ENCODE measurements at regions not wholly inside any gene's neighbourhood (a gene's known extent, or its start where the extent isn't known, plus 50 kb on each side); places are given as distances from the start of the nearest gene placed in this dataset.

GRCh38 chr11:45754741-45755140, 50.2 kb upstream of the SLC35C1 start:
- Mint-ChIP-seq H3K27ac (ENCODE audit: unreplicated experiment) (peak overlapping the region; percentile 66), H3K36me3 (ENCODE audit: low read depth) (no peaks in the 10 kb centered on the region), H3K4me3 (ENCODE audit: unreplicated experiment) (no peak overlapping the region), H3K4me1 (ENCODE audit: low read depth) (peaks cover 46% of the 10 kb centered on the region), H3K27me3 (ENCODE audit: low read depth) (peaks cover 33% of the 10 kb centered on the region), H3K9me3 (ENCODE audit: low read depth) (no peaks in the 10 kb centered on the region)
- DNase-seq (ENCODE audit: low spot score): no peak
- no peak for TF ChIP-seq CTCF (IDR thresholded peaks at IDR 0.05)

GRCh38 chr11:45754261-45754709, 50.7 kb upstream of the SLC35C1 start:
- Mint-ChIP-seq H3K4me1 (ENCODE audit: low read depth) (peaks cover 46% of the 10 kb centered on the region), H3K27ac (ENCODE audit: unreplicated experiment) (peak overlapping the region; percentile 66), H3K4me3 (ENCODE audit: unreplicated experiment) (no peak overlapping the region), H3K27me3 (ENCODE audit: low read depth) (peaks cover 34% of the 10 kb centered on the region), H3K36me3 (ENCODE audit: low read depth) (no peaks in the 10 kb centered on the region), H3K9me3 (ENCODE audit: low read depth) (no peaks in the 10 kb centered on the region)
- DNase-seq (ENCODE audit: low spot score): no peak
- no peak for TF ChIP-seq CTCF (IDR thresholded peaks at IDR 0.05)

GRCh38 chr11:45752106-45752505, 52.8 kb upstream of the SLC35C1 start:
- H3K36me3 Mint-ChIP-seq (ENCODE audit: low read depth): no peaks in the 10 kb centered on the region

GRCh38 chr11:45751430-45751829, 53.5 kb upstream of the SLC35C1 start:
- no peaks in the 10 kb centered on the region for H3K9me3 Mint-ChIP-seq (ENCODE audit: low read depth)
- H3K4me1 Mint-ChIP-seq (ENCODE audit: low read depth): peaks cover 51% of the 10 kb centered on the region
- no peak for DNase-seq (ENCODE audit: low spot score)
- TF ChIP-seq CTCF (IDR thresholded peaks at IDR 0.05): no peak
- no peak overlapping the region for H3K27ac Mint-ChIP-seq (ENCODE audit: unreplicated experiment)
- H3K36me3 Mint-ChIP-seq (ENCODE audit: low read depth): no peaks in the 10 kb centered on the region
- peaks cover 32% of the 10 kb centered on the region for H3K27me3 Mint-ChIP-seq (ENCODE audit: low read depth)
- H3K4me3 Mint-ChIP-seq (ENCODE audit: unreplicated experiment): no peak overlapping the region

More at GRCh38 chr11:45752106-45752505, 52.8 kb upstream of the SLC35C1 start:
- peaks cover 37% of the 10 kb centered on the region for H3K27me3 Mint-ChIP-seq (ENCODE audit: low read depth)
- no peak overlapping the region for H3K4me3 Mint-ChIP-seq (ENCODE audit: unreplicated experiment)
- no peak for TF ChIP-seq CTCF (IDR thresholded peaks at IDR 0.05)
- DNase-seq (ENCODE audit: low spot score): no peak
- H3K9me3 Mint-ChIP-seq (ENCODE audit: low read depth): no peaks in the 10 kb centered on the region
- H3K4me1 Mint-ChIP-seq (ENCODE audit: low read depth): peaks cover 50% of the 10 kb centered on the region
- no peak overlapping the region for H3K27ac Mint-ChIP-seq (ENCODE audit: unreplicated experiment)

GRCh38 chr11:45750439-45750838, 54.5 kb upstream of the SLC35C1 start:
- no peaks in the 10 kb centered on the region for H3K36me3 Mint-ChIP-seq (ENCODE audit: low read depth)
- H3K4me1 Mint-ChIP-seq (ENCODE audit: low read depth): peaks cover 53% of the 10 kb centered on the region
- no peak for TF ChIP-seq CTCF (IDR thresholded peaks at IDR 0.05)
- no peak overlapping the region for H3K4me3 Mint-ChIP-seq (ENCODE audit: unreplicated experiment)
- peaks cover 32% of the 10 kb centered on the region for H3K27me3 Mint-ChIP-seq (ENCODE audit: low read depth)
- H3K27ac Mint-ChIP-seq (ENCODE audit: unreplicated experiment): peak overlapping the region; percentile 67
- DNase-seq (ENCODE audit: low spot score): no peak
- H3K9me3 Mint-ChIP-seq (ENCODE audit: low read depth): no peaks in the 10 kb centered on the region
